ENCODE measurements at regions not wholly inside any gene's neighbourhood (a gene's known extent, or its start where the extent isn't known, plus 50 kb on each side); places are given as distances from the start of the nearest gene placed in this dataset.

DNA sequence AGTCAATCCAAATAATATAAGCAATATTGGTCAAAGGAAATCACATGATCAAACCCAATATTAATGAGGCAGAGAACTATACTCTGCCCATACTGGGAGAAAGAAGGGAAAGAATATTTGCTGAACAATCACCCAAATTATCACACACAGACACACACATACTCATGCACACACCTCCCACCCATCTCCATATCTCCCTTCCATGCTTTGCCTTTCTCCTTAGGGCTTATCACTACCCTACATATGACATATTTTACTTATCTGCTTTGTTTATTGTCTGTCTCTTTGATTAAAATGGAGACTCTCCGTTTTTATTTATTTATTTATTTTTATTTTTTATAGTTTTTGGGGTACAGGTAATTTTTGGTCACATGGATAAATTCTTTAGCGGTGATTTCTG lies 112.9 kb upstream of the NHS start:
- ChIA-PET POLR2A (no interaction called here), CTCF (ENCODE audit: low intra/inter-chr PET ratio) (no interaction called here)
- H3K9ac ChIP-seq (ENCODE audit: insufficient read depth in 1 of 2, low read depth in 2 of 2, low read length in 2 of 2), result no peak overlapping the region
- intact Hi-C loops (cut with micrococcal nuclease), result no loop called here
- BruUV-seq (replicated peaks), result no TSS peak
- no peaks in the 10 kb centered on the region for H3K9me1 ChIP-seq (ENCODE audit: control insufficient read depth, insufficient read depth, low read length)
- no peak overlapping the region for H2AFZ ChIP-seq (ENCODE audit: low read depth, low read length)
- no peaks in the 10 kb centered on the region for H3K4me1 ChIP-seq (replicated peaks in 1 of 2; ENCODE audit: control insufficient read depth in 2 of 2, insufficient read depth in 2 of 2, low read length in 2 of 2)
- no peak for TF ChIP-seq ZFP30 (CRISPR knock-in tag; IDR thresholded peaks at IDR 0.05; ENCODE audit: borderline replicate concordance)
- peak; percentile 40 for TF ChIP-seq CBFA2T2 (conservative IDR thresholded peaks at IDR 0.05)
- TF ChIP-seq CBFA2T3 (IDR thresholded peaks at IDR 0.05), result peak; percentile 51
- TF ChIP-seq TAL1 (IDR thresholded peaks at IDR 0.05), result peak; percentile 62
- peak; percentile 67 for TF ChIP-seq ARID1B (IDR thresholded peaks at IDR 0.05)
- TF ChIP-seq NCOA6 (IDR thresholded peaks at IDR 0.05), result no peak
- TF ChIP-seq WHSC1 (IDR thresholded peaks at IDR 0.05; ENCODE audit: low read length), result no peak
- TF ChIP-seq NCOR1 (IDR thresholded peaks at IDR 0.05), result 0 out of 2 replicates have a peak, but pooled peaks have one; percentile 19
- H3K36me3 ChIP-seq (ENCODE audit: control insufficient read depth, insufficient read depth, low read length), result no peaks in the 10 kb centered on the region
- H3K4me3 ChIP-seq, result no peak overlapping the region
- in situ Hi-C loops (cut with MboI), result no loop called here
- no peaks in the 10 kb centered on the region for H3K9me3 ChIP-seq (replicated peaks; ENCODE audit: control insufficient read depth, insufficient read depth, low read depth, low read length)
- no peak overlapping the region for H3K27ac ChIP-seq (ENCODE audit: extremely low read depth, low read depth, low read length)
- no peaks in the 10 kb centered on the region for H3K79me2 ChIP-seq (ENCODE audit: control insufficient read depth, insufficient read depth, low read length)
- ATAC-seq, result no peak
- no peak for DNase-seq (ENCODE audit: extremely low read depth in 1 of 4, low spot score in 3 of 4)
- 5% methylated on average over 2 of the region's 2 CpGs for WGBS (ENCODE audit: insufficient coverage, low coverage, missing lambda C conversion rate)
- H3K27me3 ChIP-seq (ENCODE audit: control insufficient read depth in 2 of 2, insufficient read depth in 2 of 2, low read length in 2 of 2), result no peaks in the 10 kb centered on the region
- H3K4me2 ChIP-seq (ENCODE audit: insufficient read depth, low read length), result no peak overlapping the region
- no peaks in the 10 kb centered on the region for H4K20me1 ChIP-seq (replicated peaks; ENCODE audit: control insufficient read depth, insufficient read depth, low read length)
- FAIRE-seq, result no peak

DNA sequence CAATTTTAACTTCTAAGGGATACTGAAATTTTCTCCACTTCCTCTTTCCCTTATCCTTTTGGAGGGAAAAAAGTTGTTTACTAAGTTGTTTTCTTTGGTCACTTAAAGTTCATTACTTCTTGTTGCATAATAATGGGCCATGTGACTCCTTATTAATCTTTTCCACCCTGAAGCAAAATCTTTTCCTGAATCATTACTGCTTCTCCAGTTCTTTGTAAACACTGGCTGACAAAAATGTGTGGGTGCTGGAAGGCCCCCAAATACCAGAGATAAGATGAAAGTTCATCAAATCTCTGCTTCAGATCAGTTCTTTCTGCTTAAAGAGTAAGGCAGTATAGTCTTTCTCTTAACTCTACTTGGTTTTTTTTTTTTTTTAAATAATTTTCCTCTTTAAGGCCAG lies 108.9 kb upstream of the NHS start:
- CTCF ChIA-PET (ENCODE audit: low intra/inter-chr PET ratio), result no interaction called here
- no peaks in the 10 kb centered on the region for H4K20me1 ChIP-seq (replicated peaks; ENCODE audit: control insufficient read depth, insufficient read depth, low read length)
- H3K4me1 ChIP-seq (replicated peaks in 1 of 2; ENCODE audit: control insufficient read depth in 2 of 2, insufficient read depth in 2 of 2, low read length in 2 of 2), result no peaks in the 10 kb centered on the region
- POLR2A ChIA-PET, result no interaction called here
- H2AFZ ChIP-seq (ENCODE audit: low read depth, low read length), result no peak overlapping the region
- no peak overlapping the region for H3K27ac ChIP-seq (ENCODE audit: extremely low read depth, low read depth, low read length)
- intact Hi-C loops (cut with micrococcal nuclease), result no loop called here
- no peaks in the 10 kb centered on the region for H3K9me3 ChIP-seq (replicated peaks; ENCODE audit: control insufficient read depth, insufficient read depth, low read depth, low read length)
- DNase-seq (ENCODE audit: extremely low read depth in 1 of 4, low spot score in 3 of 4), result no peak
- no TSS peak for BruUV-seq (replicated peaks)
- no peak overlapping the region for H3K4me3 ChIP-seq
- in situ Hi-C loops (cut with MboI), result no loop called here
- no peaks in the 10 kb centered on the region for H3K79me2 ChIP-seq (ENCODE audit: control insufficient read depth, insufficient read depth, low read length)
- H3K9ac ChIP-seq (ENCODE audit: insufficient read depth in 1 of 2, low read depth in 2 of 2, low read length in 2 of 2), result no peak overlapping the region
- TF ChIP-seq SRSF7 (optimal IDR thresholded peaks at IDR 0.05; ENCODE audit: low read depth, low read length) (no peak), ZNF23 (CRISPR knock-in tag; IDR thresholded peaks at IDR 0.05) (no peak), SRSF1 (IDR thresholded peaks at IDR 0.05; ENCODE audit: low read depth, low read length) (no peak), ZNF282 (CRISPR knock-in tag; IDR thresholded peaks at IDR 0.05) (no peak)
- FAIRE-seq, result no peak
- no peaks in the 10 kb centered on the region for H3K36me3 ChIP-seq (ENCODE audit: control insufficient read depth, insufficient read depth, low read length)
- no peak overlapping the region for H3K4me2 ChIP-seq (ENCODE audit: insufficient read depth, low read length)
- ATAC-seq, result no peak
- no peaks in the 10 kb centered on the region for H3K27me3 ChIP-seq (ENCODE audit: control insufficient read depth in 2 of 2, insufficient read depth in 2 of 2, low read length in 2 of 2)
- H3K9me1 ChIP-seq (ENCODE audit: control insufficient read depth, insufficient read depth, low read length), result no peaks in the 10 kb centered on the region
